ENCODE measurements at regions not wholly inside any gene's neighbourhood (a gene's known extent, or its start where the extent isn't known, plus 50 kb on each side); places are given as distances from the start of the nearest gene placed in this dataset.

DNA sequence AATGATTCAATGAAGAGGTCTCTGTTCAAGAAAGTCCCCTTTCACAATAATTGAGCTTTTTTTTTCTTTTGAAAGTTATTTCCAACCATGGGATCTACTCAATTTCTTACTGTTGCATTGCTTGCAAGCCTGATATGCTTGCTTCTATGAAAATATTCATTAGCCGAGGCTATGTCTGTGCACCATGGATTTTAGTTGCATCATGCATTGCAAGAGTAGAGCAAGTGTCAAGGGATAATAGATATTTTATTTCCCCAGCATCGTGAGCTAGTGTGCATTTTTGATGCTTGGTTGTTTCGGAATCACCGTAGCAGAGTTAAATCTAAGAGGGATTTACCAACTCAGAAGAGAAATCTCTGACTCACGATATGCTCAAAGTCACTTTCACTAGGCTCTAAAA is 222.0 kb downstream of the SH2D4B start (continued):
- TF ChIP-seq CBX8 (IDR thresholded peaks at IDR 0.05; ENCODE audit: borderline replicate concordance, low read depth, low read length) (no peak), CTBP2 (IDR thresholded peaks at IDR 0.05; ENCODE audit: borderline replicate concordance, insufficient read depth, insufficient read length, low read length) (no peak), ATF3 (IDR thresholded peaks at IDR 0.05; ENCODE audit: insufficient read depth, low read depth, low read length) (no peak)
